ENCODE measurements at regions not wholly inside any gene's neighbourhood (a gene's known extent, or its start where the extent isn't known, plus 50 kb on each side); places are given as distances from the start of the nearest gene placed in this dataset.

DNA sequence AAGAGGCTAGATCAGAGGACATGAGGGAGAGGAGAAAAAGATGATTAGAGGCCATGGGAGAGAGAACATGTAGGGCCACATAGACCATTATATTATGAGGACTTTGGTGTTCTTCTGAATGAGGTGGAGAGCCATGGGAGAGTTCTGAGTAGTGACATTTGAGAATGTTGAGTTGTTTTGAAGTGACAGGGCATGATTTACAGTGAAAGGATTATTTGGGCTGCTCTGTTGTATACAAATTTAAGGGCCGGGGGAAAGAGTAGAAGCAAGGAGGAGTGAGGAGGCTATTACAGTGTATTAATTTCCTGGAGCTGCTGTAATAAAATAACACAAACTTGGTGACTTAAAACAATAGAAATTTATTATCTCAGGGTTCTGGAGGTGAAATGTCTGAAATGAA is 102.5 kb upstream of the RGS4 start:
- no peak for DNase-seq (ENCODE audit: low read depth)

GRCh38 chr1:162964901-162965300 is 103.9 kb upstream of the CCDC190 start:
- no peak for DNase-seq (ENCODE audit: low read depth)

DNA sequence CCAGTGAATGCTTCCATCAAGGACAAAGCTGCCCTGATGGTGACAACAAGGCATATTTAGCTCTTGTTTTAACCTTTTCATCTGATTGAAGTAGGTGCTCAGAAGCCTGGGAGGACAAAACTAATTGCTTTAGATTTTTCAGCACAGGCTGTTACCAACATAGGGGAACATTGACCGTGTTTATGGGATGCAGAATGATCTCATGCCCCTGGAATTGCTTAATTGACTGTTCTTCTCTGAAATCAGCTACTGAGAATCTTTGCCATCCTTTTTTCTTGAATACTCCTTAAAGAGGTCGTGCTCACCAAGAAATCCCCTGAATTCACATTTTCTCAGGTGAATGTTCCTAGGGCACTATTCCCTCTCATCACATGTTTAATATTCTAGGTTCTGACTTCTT is 95.9 kb upstream of the CCDC190 start:
- DNase-seq (ENCODE audit: low read depth): no peak

GRCh38 chr1:162954824-162955223 is 93.8 kb upstream of the CCDC190 start:
- no peak for DNase-seq (ENCODE audit: low read depth)

DNA sequence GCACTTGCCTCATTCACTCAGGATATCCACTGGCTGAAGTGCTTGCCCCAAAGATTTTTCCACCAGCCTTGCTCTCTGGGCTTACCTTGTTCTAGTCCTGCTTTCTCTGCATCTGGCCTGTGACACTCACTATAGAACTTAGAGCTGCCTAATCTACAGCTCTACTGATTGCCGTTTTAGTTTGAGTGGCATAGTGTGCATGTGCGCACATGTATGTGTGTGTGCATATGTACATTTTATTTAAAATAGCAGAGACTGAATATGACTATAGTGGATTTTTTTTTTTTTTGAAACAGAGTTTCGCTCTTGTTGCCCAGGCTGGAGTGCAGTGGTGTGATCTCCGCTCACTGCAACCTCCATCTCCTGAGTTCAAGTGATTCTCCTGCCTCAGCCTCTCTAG is 92.0 kb upstream of the CCDC190 start:
- DNase-seq (ENCODE audit: low read depth): no peak

GRCh38 chr1:162951553-162952315 is 90.8 kb upstream of the CCDC190 start:
- DNase-seq (ENCODE audit: low read depth): no peak

DNA sequence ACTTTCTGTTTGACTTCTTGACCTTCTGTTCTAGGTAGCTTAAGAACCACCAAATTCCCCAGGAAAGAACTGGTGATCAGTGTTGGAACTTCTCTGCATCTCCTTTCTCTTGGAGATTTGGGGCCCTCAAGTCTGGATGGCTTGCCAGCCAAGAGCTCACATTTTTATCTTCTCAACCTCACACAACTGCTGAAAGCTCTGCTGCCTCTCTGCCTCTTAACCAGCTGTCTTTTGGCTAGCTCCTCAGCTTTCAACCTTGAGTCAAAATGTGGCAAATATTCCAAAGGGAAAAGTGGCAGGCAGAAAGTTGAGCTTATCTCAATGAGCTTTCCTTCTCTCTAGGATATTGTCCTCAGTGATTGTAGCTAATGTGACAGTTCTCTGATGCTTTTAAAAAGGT is 89.2 kb upstream of the CCDC190 start:
- DNase-seq (ENCODE audit: low read depth): no peak

GRCh38 chr1:162946701-162947100 is 85.7 kb upstream of the CCDC190 start:
- no peak for DNase-seq (ENCODE audit: low read depth)

DNA sequence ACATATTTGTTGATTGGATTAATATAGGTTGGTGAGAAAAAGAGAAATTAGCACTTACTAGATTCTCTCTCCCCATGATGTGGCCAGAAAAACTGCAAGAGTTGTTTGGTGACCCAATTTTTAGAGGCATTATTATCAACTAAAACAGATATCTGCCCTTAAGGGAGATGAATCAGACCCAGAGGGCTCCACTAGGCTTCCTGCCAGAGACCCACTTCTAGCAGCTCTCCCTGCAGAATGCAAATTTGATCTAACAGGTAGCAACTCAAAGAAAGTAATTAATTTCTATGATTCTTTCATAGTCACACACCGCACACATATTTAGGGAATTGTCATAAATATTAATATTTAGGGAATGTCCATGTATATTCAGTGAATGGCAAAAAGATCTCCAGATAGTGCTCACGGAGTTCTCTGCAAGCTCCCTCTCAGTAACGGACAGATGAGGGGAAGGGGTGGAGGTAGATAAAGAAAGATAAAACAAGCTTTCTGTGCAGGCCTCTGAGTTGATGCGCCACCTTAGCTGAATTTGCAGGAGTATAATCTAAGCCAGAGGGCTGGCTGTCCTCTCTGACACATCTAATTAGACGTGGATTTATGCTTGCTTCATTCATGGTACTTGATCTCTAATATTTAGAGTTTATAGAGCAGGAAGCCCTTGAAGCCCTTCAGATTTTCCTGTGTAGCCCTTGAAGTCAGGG is 84.1 kb upstream of the CCDC190 start:
- DNase-seq (ENCODE audit: low read depth): no peak

GRCh38 chr1:162943622-162944021 is 82.6 kb upstream of the CCDC190 start:
- no peak for DNase-seq (ENCODE audit: low read depth)

- no peak for DNase-seq (ENCODE audit: low read depth)
These were observed 82.1 kb upstream of the CCDC190 start for GRCh38 chr1:162942916-162943559.

DNA sequence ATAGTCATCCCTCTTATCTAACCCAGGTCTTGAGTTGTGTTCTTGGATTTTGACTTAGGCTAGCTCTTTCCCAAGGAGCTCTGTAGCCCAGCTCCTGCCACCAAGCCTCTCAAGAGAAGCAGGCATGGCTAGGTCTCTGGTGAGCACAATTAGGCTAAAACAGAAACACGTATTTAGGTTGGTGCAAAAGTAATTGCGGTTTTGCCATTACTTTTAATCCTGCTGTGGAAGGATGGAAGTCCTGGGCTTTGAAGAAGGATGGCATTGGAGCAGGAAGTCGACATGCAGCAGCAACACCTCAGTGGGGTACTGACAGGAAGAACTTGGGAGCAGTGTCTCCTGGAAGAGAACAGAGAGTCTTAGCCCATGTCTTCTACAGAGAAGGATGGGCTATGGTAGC is 80.0 kb upstream of the CCDC190 start:
- DNase-seq (ENCODE audit: low read depth): no peak

- DNase-seq (ENCODE audit: low read depth): no peak
These were observed 78.1 kb upstream of the CCDC190 start for GRCh38 chr1:162939035-162939434.

GRCh38 chr1:162937716-162938395 is 76.9 kb upstream of the CCDC190 start:
- DNase-seq (ENCODE audit: low read depth): no peak

GRCh38 chr1:162930976-162931560 is 70.1 kb upstream of the CCDC190 start:
- DNase-seq (ENCODE audit: low read depth): no peak

GRCh38 chr1:162930532-162930931 is 69.6 kb upstream of the CCDC190 start:
- DNase-seq (ENCODE audit: low read depth): no peak

DNA sequence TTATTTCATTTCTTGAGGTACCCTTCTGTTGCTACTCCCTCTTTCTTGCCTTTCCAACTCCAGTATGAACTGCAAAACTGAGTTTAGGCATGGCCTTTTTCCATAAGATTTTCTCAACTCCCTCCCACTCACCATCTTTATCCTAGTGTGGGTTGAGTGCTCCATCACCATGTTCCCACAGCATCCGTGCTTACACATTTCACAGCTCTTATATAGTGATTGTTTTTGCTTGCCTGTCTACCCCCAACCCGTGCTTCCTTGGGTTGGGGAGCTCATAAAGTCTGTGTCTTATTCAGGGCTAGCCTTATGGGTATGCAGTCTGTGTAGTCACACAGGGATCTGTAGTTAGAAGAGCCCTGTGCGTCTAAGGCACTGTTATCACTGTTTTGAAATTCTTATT is 68.2 kb upstream of the CCDC190 start:
- no peak for DNase-seq (ENCODE audit: low read depth)

- DNase-seq (ENCODE audit: low read depth): no peak
These were observed 67.2 kb upstream of the CCDC190 start for GRCh38 chr1:162928141-162928540.

DNA sequence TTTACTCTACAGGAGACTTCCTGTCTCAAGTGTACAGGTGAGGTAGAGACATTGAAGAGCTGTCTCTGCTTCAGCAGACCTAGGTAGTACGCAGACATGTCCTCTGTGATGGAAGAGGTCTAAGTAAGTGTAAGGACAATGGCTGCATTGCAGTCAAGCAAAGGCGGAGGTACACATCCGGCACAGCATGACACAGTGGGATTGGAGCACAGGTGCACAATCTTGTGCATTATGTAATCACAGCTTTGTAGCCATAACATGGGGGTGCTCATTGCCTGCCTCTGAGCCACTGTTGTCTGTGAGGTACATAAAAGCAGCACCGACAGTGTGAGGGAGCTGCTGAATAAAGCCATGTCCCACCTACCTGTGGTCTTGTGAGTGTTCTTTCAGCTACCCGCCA is 66.4 kb upstream of the CCDC190 start:
- no peak for DNase-seq (ENCODE audit: low read depth)

GRCh38 chr1:162926906-162927305 is 65.9 kb upstream of the CCDC190 start:
- no peak for DNase-seq (ENCODE audit: low read depth)

DNA sequence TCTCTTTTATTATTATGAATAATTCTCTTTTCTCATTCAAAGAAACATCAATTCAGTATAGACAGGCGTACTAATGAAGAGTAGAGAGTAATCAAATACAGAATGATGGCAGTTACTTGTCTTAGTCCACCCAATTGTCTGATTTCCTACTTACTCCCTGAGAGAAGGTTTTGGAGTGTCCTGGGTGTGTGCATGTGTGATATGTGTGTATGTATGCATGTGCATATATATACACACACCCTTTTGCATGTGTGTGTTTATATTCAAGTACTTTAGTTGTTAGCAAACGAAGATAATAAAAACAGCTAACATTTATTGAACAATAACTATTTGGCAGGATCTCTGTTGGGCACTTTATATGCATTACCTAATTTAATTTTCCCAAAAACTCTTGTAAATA is 63.2 kb upstream of the CCDC190 start:
- DNase-seq (ENCODE audit: low read depth): no peak

- DNase-seq (ENCODE audit: low read depth): no peak
These were observed 61.2 kb upstream of the CCDC190 start for GRCh38 chr1:162922201-162922600.

All from HS-27A (cell line).